ENCODE measurements at regions not wholly inside any gene's neighbourhood (a gene's known extent, or its start where the extent isn't known, plus 50 kb on each side); places are given as distances from the start of the nearest gene placed in this dataset.

- no peak overlapping the region for H3K9ac ChIP-seq (ENCODE audit: low read length)
- no peak overlapping the region for H2AFZ ChIP-seq (ENCODE audit: low read length)
- H3K79me2 ChIP-seq (ENCODE audit: low read length): no peaks in the 10 kb centered on the region
- H3K27ac ChIP-seq (ENCODE audit: low read length): no peak overlapping the region
- H3K27me3 ChIP-seq (replicated peaks; ENCODE audit: insufficient read depth, low read length): no peaks in the 10 kb centered on the region
- no peak overlapping the region for H3K4me2 ChIP-seq (ENCODE audit: low read depth, low read length)
- no peaks in the 10 kb centered on the region for H3K36me3 ChIP-seq (replicated peaks; ENCODE audit: insufficient read depth, low read length)
- H3K4me3 ChIP-seq (ENCODE audit: low read length): no peak overlapping the region
- no peaks in the 10 kb centered on the region for H3F3A ChIP-seq (ENCODE audit: insufficient read depth, low read length)
- no peak for DNase-seq
- H3K4me1 ChIP-seq (ENCODE audit: low read length): no peaks in the 10 kb centered on the region
- H4K20me1 ChIP-seq (ENCODE audit: insufficient read depth, low read length): no peaks in the 10 kb centered on the region
- no peaks in the 10 kb centered on the region for H3K9me3 ChIP-seq (replicated peaks; ENCODE audit: insufficient read depth, low read length)
- TF ChIP-seq CTCF (IDR thresholded peaks at IDR 0.05; ENCODE audit: low read length) (no peak), EZH2 (optimal IDR thresholded peaks at IDR 0.05; ENCODE audit: low read depth, low read length) (no peak), EZH2phosphoT487 (IDR thresholded peaks at IDR 0.05; ENCODE audit: low read length) (no peak)
- no peaks in the 10 kb centered on the region for H3K9me2 ChIP-seq (replicated peaks; ENCODE audit: insufficient read depth, low read length)
These were observed 124.4 kb upstream of the FBXL7 start for GRCh38 chr5:15375559-15375958.

- Histone ChIP-seq H3K9me2 (replicated peaks; ENCODE audit: insufficient read depth, low read length) (no peaks in the 10 kb centered on the region), H4K20me1 (ENCODE audit: insufficient read depth, low read length) (no peaks in the 10 kb centered on the region), H3K27ac (ENCODE audit: low read length) (no peak overlapping the region), H3F3A (ENCODE audit: insufficient read depth, low read length) (no peaks in the 10 kb centered on the region), H3K4me2 (ENCODE audit: low read depth, low read length) (no peak overlapping the region), H3K79me2 (ENCODE audit: low read length) (no peaks in the 10 kb centered on the region), H2AFZ (ENCODE audit: low read length) (no peak overlapping the region), H3K9me3 (replicated peaks; ENCODE audit: insufficient read depth, low read length) (no peaks in the 10 kb centered on the region), H3K4me3 (ENCODE audit: low read length) (no peak overlapping the region), H3K9ac (ENCODE audit: low read length) (no peak overlapping the region), H3K27me3 (replicated peaks; ENCODE audit: insufficient read depth, low read length) (no peaks in the 10 kb centered on the region), H3K36me3 (replicated peaks; ENCODE audit: insufficient read depth, low read length) (no peaks in the 10 kb centered on the region), H3K4me1 (ENCODE audit: low read length) (no peaks in the 10 kb centered on the region)
- TF ChIP-seq EZH2phosphoT487 (IDR thresholded peaks at IDR 0.05; ENCODE audit: low read length): no peak
- no peak for TF ChIP-seq CTCF (IDR thresholded peaks at IDR 0.05; ENCODE audit: low read length)
- no peak for TF ChIP-seq EZH2 (optimal IDR thresholded peaks at IDR 0.05; ENCODE audit: low read depth, low read length)
- no peak for DNase-seq
These were observed 125.1 kb upstream of the FBXL7 start for GRCh38 chr5:15374886-15375285.

GRCh38 chr5:15373151-15373550, 126.8 kb upstream of the FBXL7 start:
- Histone ChIP-seq H3K4me2 (ENCODE audit: low read depth, low read length) (no peak overlapping the region), H3K4me1 (ENCODE audit: low read length) (no peaks in the 10 kb centered on the region), H3K4me3 (ENCODE audit: low read length) (no peak overlapping the region), H3K79me2 (ENCODE audit: low read length) (no peaks in the 10 kb centered on the region), H3K36me3 (replicated peaks; ENCODE audit: insufficient read depth, low read length) (no peaks in the 10 kb centered on the region), H3K27me3 (replicated peaks; ENCODE audit: insufficient read depth, low read length) (no peaks in the 10 kb centered on the region), H3K9me2 (replicated peaks; ENCODE audit: insufficient read depth, low read length) (no peaks in the 10 kb centered on the region), H3F3A (ENCODE audit: insufficient read depth, low read length) (no peaks in the 10 kb centered on the region), H2AFZ (ENCODE audit: low read length) (no peak overlapping the region), H4K20me1 (ENCODE audit: insufficient read depth, low read length) (no peaks in the 10 kb centered on the region), H3K9ac (ENCODE audit: low read length) (no peak overlapping the region), H3K27ac (ENCODE audit: low read length) (no peak overlapping the region), H3K9me3 (replicated peaks; ENCODE audit: insufficient read depth, low read length) (no peaks in the 10 kb centered on the region)
- no peak for DNase-seq
- TF ChIP-seq CTCF (IDR thresholded peaks at IDR 0.05; ENCODE audit: low read length) (no peak), EZH2 (optimal IDR thresholded peaks at IDR 0.05; ENCODE audit: low read depth, low read length) (no peak), EZH2phosphoT487 (IDR thresholded peaks at IDR 0.05; ENCODE audit: low read length) (no peak)

Measured in MM.1S (cell line).